Ascending aorta (tissue), 2 donors: ENCODE measurements at regions not wholly inside any gene's neighbourhood (a gene's known extent, or its start where the extent isn't known, plus 50 kb on each side); places are given as distances from the start of the nearest gene placed in this dataset.

ENCODE experiments used
- DNase-seq, 2 donors: peaks; one replicate each; pipeline ENCODE4 v3.0.0-alpha.2; 2019; ENCODE audit warnings: low spot score in 2 of 2
- H3K27ac ChIP-seq, 2 donors: fragments of 200-600 bp; sonication (generic); one replicate each; pipeline ENCODE4 v1.5.1; 2016 to 2017; ENCODE audit warnings: mild to moderate bottlenecking in 1 of 2
- H3K27me3 ChIP-seq: fragments of 200-600 bp; sonication (generic); one replicate; pipeline ENCODE4 v1.5.1; 2017
- H3K36me3 ChIP-seq, 2 donors: fragments of 200-600 bp; sonication (generic); one replicate each; pipeline ENCODE4 v1.5.1; 2016
- H3K4me1 ChIP-seq, 2 donors: fragments of 200-600 bp; sonication (generic); one replicate each; pipeline ENCODE4 v1.5.1; 2016 to 2017; ENCODE audit warnings: mild to moderate bottlenecking in 1 of 2
- H3K4me3 ChIP-seq, 2 donors: fragments of 200-600 bp; sonication (generic); one replicate each; pipeline ENCODE4 v1.5.1; 2016 to 2017; ENCODE audit warnings: mild to moderate bottlenecking in 1 of 2
- H3K9me3 ChIP-seq, 2 donors: fragments of 200-600 bp; sonication (generic); one replicate each; pipeline ENCODE4 v1.5.1; 2016
- CTCF ChIP-seq, 3 experiments: fragments of 200-600 bp in 2 of 3; fragments of 450-650 bp in 1 of 3; sonication (generic) in 2 of 3; IDR thresholded peaks; one replicate each; pipeline ENCODE4 v1.5.1; 2016 to 2019; ENCODE audit warnings: antibody characterized with exemption in 3 of 3, mild to moderate bottlenecking in 1 of 3, moderate library complexity in 1 of 3
- intact Hi-C: fragments of 100-400 bp; cut with DNase I; formaldehyde crosslinking; loops from one replicate; pipeline ENCODE4 v1.15.1; 2023

GRCh38 chr6:166772518-166772917 is 145.5 kb upstream of the RPS6KA2 start:
- H3K4me3 ChIP-seq: no peak overlapping the region
- H3K27ac ChIP-seq: no peak overlapping the region
- H3K36me3 ChIP-seq: no peaks in the 10 kb centered on the region
- no peak for TF ChIP-seq CTCF (IDR thresholded peaks at IDR 0.05)
- intact Hi-C loops: loop anchor here (10.0 kb wide), 2 partner anchors 372 to 512 kb away; no protein-coding TSS in a partner anchor
- H3K4me1 ChIP-seq: no peaks in the 10 kb centered on the region
- no peaks in the 10 kb centered on the region for H3K27me3 ChIP-seq
- H3K9me3 ChIP-seq: no peaks in the 10 kb centered on the region
- no peak for DNase-seq

GRCh38 chr6:166771701-166772100 is 144.7 kb upstream of the RPS6KA2 start:
- H3K36me3 ChIP-seq: no peaks in the 10 kb centered on the region
- no peaks in the 10 kb centered on the region for H3K4me1 ChIP-seq
- TF ChIP-seq CTCF (IDR thresholded peaks at IDR 0.05): no peak
- no peak for DNase-seq
- no peak overlapping the region for H3K4me3 ChIP-seq
- no peaks in the 10 kb centered on the region for H3K9me3 ChIP-seq
- H3K27me3 ChIP-seq: no peaks in the 10 kb centered on the region
- intact Hi-C loops: loop anchor here (10.0 kb wide), 2 partner anchors 373 to 513 kb away; no protein-coding TSS in a partner anchor
- no peak overlapping the region for H3K27ac ChIP-seq

- Histone ChIP-seq H3K27me3 (no peaks in the 10 kb centered on the region), H3K4me1 (no peaks in the 10 kb centered on the region), H3K36me3 (no peaks in the 10 kb centered on the region), H3K27ac (no peak overlapping the region), H3K9me3 (no peaks in the 10 kb centered on the region), H3K4me3 (no peak overlapping the region)
- DNase-seq: no peak
- TF ChIP-seq CTCF (IDR thresholded peaks at IDR 0.05): no peak
- intact Hi-C loops: loop anchor here (10.0 kb wide), 2 partner anchors 374 to 514 kb away; no protein-coding TSS in a partner anchor
Observed at GRCh38 chr6:166770216-166771116, 143.4 kb upstream of the RPS6KA2 start.

- Histone ChIP-seq H3K27ac (no peak overlapping the region), H3K4me1 (no peaks in the 10 kb centered on the region), H3K9me3 (no peaks in the 10 kb centered on the region), H3K27me3 (no peaks in the 10 kb centered on the region), H3K4me3 (no peak overlapping the region), H3K36me3 (no peaks in the 10 kb centered on the region)
- no peak for DNase-seq
- intact Hi-C loops: loop anchor here (10.0 kb wide), 2 partner anchors 375 to 515 kb away; no protein-coding TSS in a partner anchor
- no peak for TF ChIP-seq CTCF (IDR thresholded peaks at IDR 0.05)
Observed at GRCh38 chr6:166769648-166770047, 142.6 kb upstream of the RPS6KA2 start.

- no peak for TF ChIP-seq CTCF (IDR thresholded peaks at IDR 0.05)
- Histone ChIP-seq H3K36me3 (no peaks in the 10 kb centered on the region), H3K9me3 (no peaks in the 10 kb centered on the region), H3K27ac (no peak overlapping the region), H3K4me3 (no peak overlapping the region), H3K27me3 (no peaks in the 10 kb centered on the region), H3K4me1 (no peaks in the 10 kb centered on the region)
- intact Hi-C loops: no loop called here
- no peak for DNase-seq
Observed at GRCh38 chr6:166768761-166769160, 141.7 kb upstream of the RPS6KA2 start.
